Renal pelvis (tissue), 1 donor: ENCODE measurements at regions not wholly inside any gene's neighbourhood (a gene's known extent, or its start where the extent isn't known, plus 50 kb on each side); places are given as distances from the start of the nearest gene placed in this dataset.
"Not testable (repeated sequence)": the region's sequence is repeated elsewhere in the genome, so short reads cannot be mapped to it uniquely, and the experiment has no call there.

Experiments
- DNase-seq: peaks from one replicate; pipeline ENCODE4 v3.0.0-alpha.2; 2013

DNA sequence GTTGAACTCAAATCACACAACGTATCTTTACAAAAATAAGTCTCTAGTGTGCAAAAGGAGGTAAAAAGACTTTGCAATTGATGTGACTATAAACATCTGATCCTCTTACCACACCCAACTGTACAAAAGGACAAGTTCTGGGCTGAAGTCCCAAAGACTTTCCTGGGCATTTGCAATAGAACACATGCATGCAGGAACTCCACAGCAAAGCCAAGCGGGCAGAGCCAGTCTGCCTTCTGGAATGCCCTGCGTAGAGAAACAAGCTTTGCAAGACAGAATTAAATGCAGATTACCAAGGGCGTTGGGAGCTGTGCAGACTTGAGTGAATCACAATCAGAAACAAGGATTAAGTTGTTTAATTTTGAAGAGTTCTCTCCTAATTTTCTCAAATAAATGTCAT lies 208.4 kb upstream of the ZNF521 start:
- DNase-seq, result no peak

DNA sequence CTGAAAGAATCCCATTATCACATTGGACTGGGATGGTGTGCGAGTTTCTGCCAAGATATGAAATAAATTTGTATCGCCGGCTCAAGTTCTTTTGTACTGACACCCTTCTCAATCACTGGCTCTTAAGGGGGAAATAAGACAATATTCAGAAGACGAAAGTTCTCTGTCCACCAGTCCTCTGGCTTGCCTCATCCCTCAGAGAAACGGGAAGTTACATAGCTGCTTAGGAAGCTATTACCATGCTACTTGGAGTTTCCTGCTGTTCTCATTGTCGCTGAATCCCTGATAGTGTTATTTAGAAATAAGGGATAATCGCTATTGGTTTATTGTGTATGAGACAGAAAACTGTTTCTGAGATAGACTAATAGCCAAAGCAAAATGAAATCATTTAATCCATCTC lies 205.0 kb upstream of the ZNF521 start:
- no peak for DNase-seq

DNA sequence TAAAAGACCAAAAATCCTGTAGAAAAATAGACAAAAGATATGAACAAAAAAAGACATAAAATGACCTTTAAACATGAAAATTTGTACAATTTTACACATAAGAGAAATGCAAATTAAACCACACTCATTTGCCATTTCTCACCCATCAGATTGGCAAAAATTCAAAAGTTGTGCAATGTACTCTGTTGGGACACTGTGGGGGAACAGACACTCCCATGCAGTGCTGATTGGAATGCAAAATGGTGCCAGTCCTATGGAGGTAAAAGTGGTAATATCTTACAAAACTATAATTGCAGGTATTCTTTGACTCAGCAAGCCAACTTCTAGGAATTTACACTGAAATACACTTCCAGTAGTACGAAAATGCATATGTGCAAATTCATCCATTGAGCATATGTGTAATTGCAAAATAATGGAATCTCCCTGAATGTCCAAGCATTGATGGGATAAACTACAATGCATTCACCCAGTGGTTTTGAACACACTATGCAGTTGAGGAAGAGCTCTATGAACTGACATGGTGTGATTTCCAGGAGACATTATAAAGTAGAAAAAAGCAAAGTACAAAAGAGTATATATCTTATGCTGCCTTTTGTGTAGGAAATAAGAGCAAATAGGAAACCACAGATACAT lies 201.8 kb upstream of the ZNF521 start:
- no peak for DNase-seq

DNA sequence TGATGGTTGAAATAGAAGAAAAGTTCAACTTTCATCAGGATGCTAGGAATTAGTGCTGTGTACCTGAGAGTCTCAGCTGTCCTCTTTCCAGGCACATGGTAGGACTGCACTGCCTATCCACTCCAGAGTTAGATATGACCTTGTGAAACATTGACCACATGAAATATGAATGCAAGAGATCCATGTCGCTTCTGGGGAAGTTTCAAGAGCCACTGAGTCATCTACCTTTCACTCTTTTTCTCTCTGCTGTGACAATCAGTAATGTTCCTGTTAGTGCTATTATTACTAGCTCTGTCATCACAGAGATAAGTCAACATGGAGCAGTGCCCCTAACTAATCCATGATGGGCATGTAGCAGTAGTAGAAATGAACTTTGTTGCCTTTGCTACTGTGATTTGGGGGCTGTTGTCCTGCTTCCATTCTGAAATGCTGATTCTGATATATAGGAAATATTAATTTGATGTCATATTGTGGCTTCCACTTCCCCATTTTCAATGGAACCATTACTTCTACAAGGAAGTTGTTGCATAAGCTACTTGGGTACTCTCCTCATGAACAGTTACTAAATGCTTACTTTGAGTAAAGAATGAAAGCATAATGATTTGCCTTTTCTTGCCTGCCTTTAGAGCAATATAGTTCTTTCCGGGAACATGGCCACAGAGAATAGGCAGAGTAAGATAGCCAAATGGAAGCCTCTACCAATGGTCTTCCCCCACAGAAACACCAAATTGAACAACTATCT lies 192.8 kb upstream of the ZNF521 start:
- DNase-seq, result no peak

DNA sequence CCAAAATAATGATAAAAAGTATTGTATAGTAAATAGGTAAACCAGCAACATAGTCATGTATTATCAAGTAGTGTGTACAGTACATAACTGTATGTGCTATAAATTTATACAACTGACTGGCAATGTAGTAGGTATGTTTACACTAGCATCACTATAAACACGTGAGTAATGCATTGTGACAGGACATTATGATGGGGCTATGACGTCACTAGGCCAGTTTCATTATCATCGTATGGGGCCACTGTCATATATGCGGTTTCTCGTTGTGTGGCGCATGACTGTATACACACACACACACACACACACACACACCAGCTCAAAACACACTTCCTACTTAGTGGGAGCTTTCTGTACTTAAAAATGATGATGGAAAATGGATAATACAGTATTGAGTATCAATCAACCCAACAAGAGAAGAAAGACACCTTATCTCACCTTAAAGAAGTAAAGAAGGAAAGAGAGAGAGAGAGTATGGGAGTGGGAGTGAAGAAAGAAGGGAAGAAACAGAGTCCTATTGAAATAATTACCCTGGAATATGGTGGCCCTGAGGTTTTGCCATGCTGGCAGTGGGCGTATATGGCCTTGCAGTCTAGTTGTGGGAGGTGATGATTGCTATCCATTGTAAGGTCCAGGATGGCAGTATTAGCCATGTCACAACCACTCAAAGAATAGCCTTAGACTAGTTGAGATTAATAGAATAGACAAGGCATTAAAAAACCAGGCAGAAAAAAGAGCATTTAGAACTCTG lies 186.4 kb upstream of the ZNF521 start:
- no peak for DNase-seq

DNA sequence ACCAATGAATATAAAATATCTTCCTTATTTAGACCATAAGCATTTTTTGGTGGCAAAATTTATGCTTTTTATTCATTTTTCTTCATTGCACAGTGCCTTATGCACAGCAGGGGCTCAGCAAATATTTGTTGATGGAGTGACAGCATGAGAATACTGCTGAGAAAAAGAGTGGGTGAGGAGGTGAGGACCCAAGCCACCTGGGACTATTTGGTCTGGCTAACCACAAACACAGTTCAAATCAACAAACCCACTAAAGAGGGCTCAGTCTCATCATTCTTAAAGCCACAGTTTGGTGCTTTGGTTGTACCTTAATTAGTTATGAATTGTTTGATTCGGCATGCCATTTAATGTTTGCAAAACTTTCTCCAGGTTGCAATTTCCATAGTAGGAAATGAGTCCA lies 183.5 kb upstream of the ZNF521 start:
- no peak for DNase-seq

DNA sequence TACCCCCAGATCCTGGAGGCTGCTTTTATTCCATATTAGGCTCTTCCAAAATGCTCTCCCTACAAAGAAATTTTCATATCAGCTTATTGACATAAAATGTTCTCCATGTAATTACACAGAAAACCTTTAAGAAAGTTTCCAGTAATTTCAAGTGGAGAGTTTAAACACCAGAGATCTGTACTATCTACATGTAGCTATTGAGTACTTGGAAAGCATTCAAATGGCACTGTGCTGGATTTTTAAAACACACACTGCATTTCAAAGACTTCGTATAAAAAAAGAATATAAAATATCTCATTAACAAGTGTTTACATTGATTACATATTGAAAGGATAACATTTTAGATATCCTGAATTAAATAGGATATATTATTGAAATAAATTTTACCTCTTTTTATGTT lies 182.4 kb upstream of the ZNF521 start:
- DNase-seq, result no peak

DNA sequence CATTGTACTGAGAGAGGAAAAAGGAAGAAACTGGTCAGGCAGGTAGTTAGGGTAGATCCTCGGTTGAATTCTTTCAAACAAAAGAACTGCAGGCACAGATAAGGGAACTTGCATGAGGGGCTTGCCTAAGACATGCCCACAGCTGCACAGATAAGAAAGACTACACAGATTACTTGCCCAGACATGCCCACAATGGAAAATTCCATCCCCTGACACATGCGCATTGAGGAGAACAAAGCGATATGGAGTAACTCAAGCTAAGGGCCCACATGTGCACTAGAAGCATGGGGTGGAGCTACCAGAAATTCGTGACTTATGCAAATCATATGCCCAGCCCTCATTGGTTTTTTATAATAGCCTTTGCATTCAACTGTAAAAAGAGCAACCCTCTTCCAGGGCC lies 181.3 kb upstream of the ZNF521 start:
- no peak for DNase-seq

DNA sequence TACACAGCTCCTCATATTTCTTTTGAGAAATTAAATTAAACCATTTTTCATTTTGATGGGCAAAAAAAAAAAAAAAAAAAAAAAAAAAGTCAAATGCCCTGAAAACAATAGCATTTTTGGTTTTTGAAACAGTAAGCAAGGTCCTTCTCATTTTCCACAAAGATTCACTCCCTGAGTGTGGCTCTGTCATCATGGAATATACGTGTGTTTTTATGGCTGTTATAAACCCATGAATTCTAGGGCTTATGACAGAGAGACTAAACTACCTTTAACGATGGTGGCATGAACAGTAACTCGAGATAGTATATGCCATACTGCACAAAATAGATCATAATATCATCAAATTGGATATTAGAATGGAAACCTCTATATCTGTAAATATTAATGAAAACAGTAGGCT lies 179.2 kb upstream of the ZNF521 start:
- no peak for DNase-seq

DNA sequence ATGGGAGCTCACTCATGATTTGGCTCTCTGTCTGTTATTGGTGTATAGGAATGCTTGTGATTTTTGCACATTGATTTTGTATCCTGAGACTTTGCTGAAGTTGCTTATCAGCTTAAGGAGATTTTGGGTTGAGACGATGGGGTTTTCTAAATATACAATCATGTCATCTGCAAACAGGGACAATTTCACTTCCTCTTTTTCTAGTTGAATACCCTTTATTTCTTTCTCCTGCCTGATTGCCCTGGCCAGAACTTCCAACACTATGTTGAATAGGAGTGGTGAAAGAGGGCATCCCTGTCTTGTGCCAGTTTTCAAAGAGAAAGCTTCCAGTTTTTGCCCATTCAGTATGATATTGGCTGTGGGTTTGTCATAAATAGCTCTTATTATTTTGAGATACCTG lies 173.8 kb upstream of the ZNF521 start:
- DNase-seq, result not testable (repeated sequence)

DNA sequence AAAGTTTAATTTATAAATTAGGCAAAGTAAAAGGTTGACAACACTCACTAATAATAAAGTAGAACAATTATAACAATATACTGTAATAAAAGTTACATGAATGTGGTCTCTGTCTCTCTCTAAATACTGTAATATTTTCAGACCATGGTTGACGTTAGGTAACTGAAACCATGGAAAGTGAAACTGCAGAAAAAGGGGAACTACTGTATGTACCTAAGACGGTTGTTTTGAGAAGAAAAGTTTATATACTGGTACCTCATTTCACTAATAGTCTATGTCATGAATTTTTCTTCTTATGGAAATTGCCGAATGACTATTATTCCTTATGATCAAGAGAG lies 166.7 kb upstream of the ZNF521 start:
- DNase-seq, result no peak

DNA sequence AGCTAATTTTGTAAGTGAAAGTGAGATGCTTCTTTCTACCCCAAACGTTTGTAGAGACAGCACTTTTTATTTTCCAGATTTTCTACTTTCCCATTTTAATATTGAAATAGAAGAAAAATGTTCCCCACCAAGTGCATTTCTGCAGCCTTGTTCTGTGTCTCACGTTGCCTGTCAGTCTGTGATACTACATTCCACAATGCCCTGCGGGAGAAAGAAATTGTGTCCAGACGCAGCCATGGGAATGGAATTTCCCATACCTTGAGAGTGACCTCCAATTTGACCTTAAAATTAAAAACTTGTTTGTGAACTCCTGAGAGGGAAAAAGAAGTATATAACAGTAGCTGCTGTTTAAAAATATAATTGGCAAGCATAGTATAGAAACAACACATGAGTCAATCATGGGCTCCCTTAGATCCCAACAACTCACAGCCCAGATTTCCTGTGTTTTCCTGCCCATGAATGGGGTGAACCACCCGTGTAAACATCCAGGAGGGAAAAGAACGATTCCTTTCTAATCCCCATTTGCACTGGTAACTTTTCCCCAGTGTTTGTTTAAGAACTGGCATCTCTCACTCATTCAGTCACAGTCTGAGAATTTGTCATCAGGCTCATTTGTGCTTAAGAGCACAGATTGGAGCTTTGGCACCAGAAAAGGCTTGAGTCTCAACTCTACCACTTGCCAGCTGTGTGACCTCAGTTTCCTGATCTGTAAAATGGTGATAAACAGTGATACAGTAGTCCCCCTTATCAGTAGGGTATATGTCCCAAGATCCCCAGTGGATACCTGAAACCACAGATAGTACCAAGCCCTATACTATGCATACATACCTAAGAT lies 166.1 kb upstream of the ZNF521 start:
- no peak for DNase-seq

DNA sequence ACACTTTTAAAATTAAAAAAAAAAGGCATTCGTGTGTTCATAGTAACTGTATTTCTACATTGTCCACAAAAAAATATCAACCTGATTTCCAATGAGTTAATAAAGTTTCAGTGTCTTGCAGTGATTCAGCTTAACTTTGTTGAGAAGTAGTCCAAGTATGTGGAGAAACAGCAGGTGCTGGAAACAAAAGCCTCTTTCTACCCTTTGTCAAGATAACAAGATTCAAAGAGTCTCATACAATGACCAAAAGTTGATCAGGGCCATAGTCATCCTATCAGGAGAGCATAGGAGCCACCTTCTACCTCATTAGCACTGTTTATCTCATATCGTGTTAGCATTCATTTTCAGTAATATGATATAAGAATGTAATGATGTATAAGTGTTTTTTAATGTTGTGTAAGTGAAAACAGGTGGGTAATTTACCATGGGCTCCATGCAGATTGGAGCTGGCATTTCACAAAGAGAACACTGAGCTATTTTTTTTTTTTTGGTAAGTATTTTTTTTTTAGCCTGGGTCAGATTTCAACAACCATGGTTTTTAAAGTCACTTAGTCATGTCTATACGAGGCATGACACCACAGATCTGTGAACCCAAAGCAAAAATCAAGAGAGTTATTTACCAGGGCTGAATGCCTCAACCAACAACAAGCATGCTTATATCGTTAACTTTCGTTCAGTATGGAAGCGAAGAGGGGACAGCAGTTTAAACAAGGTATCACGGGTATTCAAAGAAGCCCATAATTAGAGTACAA lies 165.0 kb upstream of the ZNF521 start:
- DNase-seq, result no peak

DNA sequence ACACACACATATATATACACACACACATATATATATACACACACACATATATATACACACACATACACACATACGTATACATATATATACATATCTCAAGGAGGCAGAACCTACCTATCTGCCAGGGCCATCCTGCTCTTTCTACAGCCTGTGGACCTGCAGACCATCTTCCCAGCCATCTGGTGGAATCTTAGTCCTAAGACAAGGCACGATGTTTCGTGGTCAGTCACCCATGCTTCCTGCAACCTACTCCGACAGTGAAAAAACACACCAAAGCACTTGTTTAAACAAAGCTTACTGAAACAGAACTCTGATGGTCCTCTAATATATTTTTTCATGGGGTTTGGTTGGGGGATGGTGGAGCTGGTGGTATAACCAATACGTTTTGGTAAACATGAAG lies 164.2 kb upstream of the ZNF521 start:
- no peak for DNase-seq

DNA sequence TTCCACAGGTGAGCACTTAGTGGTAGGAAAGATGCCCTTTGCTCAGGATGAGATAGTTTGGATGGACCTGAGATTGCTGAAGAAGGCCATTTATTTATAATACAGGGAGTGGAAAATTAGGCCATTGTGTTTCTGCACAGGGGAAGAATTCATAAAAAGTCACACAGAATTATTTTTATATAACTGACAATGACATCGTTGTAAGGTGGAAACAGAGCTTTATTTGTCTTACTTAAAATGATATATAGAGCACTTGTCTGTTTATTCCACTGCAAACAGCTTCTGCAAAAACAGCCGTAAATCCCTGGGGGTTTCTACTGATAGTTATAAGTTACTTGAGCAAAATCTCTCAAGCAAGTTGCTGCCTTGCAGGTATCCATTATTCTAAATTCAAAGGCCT lies 158.1 kb upstream of the ZNF521 start:
- DNase-seq, result no peak

DNA sequence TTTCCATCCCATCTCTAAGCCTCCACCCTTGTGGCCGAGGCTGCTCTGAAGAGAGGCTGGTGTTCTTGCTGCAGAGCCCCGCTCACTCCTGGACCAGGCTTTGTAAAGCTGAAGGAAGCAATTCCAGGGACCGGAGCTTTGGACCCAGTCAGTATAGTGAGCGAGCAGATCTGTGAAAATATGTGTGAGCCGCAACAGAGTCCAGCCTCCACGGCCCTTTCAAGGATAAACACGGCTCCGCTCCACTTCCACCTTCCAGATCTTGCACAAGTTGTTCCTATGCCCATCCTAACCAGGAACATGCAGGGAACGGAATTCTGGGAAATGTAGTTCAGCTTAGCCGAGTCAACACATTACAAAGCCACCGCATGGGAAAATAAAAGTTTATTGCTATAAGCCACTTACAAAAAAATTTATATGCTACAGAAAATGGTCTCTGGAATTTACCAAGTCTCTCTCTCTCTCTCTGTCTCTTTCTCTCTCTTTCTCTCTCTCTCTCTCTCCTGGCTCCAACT lies 151.7 kb upstream of the ZNF521 start:
- DNase-seq, result peak; percentile 73

DNA sequence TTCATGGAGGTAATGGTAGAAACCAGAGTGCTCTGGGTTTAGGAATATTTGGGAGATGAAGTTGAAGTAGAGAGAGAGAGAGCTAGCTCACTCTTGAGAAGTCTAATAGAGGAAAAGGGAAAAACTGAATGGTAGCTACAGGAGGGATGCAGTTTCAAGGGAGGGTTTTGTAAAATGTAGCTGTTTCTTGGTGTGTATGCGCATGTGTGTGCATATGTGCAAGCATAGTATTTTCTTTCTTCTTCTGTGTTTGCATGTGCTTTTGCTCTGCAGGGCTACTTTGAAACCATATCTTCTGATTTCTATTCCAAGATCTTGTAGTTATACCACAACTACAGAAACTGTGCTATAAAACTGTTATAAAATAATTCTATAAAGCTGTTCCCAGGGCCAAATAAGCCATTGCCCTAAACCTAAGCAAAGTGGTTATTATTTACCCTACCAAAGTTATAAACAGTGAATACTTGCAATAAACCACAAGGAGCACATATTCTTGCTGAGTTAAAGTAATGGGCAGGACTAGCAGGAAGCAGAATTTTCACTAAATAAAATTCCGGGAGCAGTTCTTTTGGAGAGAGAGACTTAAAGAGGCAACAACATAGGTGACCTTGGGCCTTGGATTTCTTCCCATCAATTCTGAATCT lies 145.3 kb upstream of the ZNF521 start:
- no peak for DNase-seq

DNA sequence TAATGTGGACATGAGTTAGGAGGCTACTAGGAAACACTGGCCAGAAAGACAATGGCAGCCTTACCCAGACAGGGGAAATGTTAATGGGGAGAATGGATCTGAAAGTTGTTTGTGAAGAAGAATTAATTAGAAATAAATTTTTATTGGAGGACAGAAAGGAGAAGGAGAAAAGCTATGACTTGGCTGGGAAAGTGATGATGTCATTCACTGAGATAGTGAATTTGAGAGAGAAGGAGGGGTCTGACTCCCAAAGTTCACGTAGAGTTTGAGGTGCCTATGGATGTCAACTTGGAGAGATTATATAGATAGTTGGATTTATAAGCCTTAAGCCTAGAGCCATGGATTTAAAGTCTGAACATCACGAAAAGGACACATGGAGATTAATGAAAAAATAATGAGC lies 144.6 kb upstream of the ZNF521 start:
- DNase-seq, result no peak

DNA sequence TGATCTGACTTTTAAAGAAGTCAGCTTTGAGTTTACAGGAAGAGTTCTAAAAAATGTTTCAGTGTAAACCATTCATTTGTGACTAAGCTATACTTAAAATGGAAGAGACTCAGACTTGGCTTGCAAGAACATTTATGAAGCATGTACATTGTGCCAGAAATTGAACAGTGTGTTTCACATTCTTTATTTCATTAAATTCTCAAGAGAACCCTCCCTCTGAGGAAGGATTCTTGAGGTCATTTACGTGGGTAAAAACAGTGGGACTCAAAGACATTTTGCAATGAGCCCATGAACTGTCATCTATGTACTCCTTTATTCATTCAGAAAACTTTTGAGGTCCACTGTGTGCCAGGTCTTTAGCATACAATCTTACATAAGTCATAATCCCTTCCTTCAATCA lies 143.6 kb upstream of the ZNF521 start:
- DNase-seq, result no peak

DNA sequence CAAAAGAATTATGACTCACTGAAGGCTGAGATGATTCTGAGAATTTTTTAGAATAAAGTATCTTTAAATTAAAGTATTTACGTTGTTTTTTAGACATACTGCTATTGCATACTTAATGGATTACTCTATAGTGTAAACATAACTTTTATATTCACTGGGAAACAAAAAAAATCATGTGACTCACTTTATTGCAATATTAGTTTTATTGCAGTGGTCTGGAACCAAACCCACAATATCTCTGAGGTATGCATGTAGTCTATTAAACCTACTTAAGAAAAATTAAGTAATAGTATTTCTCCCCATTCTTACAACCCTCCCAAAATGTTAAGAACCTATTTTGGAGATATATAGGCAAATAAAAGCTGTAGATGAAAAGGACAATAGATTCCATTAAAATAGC lies 142.9 kb upstream of the ZNF521 start:
- no peak for DNase-seq

DNA sequence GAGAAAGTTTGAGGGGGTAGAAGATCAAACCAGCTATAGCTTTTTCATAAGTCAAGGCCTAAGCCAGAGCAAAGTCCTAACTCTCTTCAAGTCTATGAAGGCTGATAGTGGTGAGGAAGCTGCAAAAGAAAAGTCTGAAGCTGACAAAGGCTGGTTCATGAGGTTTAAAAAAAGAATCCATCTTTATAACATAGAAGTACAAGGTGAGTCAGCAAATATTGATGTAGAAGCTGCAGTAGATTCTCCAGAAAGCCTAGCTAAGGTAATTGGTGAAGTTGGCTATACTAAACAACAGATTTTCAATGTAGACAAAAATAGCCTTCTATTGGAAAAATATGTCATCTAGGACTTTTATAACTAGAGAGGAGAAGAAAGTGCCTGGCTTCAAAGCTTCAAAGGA lies 141.4 kb upstream of the ZNF521 start:
- no peak for DNase-seq
